ENCODE measurements at regions not wholly inside any gene's neighbourhood (a gene's known extent, or its start where the extent isn't known, plus 50 kb on each side); places are given as distances from the start of the nearest gene placed in this dataset.

GRCh38 chr9:13049223-13049622 is 230.3 kb downstream of the MPDZ start:
- TF ChIP-seq, protein P1, sequence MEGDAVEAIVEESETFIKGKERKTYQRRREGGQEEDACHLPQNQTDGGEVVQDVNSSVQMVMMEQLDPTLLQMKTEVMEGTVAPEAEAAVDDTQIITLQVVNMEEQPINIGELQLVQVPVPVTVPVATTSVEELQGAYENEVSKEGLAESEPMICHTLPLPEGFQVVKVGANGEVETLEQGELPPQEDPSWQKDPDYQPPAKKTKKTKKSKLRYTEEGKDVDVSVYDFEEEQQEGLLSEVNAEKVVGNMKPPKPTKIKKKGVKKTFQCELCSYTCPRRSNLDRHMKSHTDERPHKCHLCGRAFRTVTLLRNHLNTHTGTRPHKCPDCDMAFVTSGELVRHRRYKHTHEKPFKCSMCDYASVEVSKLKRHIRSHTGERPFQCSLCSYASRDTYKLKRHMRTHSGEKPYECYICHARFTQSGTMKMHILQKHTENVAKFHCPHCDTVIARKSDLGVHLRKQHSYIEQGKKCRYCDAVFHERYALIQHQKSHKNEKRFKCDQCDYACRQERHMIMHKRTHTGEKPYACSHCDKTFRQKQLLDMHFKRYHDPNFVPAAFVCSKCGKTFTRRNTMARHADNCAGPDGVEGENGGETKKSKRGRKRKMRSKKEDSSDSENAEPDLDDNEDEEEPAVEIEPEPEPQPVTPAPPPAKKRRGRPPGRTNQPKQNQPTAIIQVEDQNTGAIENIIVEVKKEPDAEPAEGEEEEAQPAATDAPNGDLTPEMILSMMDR (conservative IDR thresholded peaks at IDR 0.05): no peak
- TF ChIP-seq ZFX (IDR thresholded peaks at IDR 0.05): no peak

All from C4-2B (cell line).